GM23338 (cell line): ENCODE measurements at regions not wholly inside any gene's neighbourhood (a gene's known extent, or its start where the extent isn't known, plus 50 kb on each side); places are given as distances from the start of the nearest gene placed in this dataset.

Source experiments
- ATAC-seq: fragments of 200-7000 bp; cut with Tn5 transposase; 3 replicates; pipeline ENCODE4 v1.9.1; 2020
- DNase-seq: peaks from one replicate; pipeline ENCODE4 v3.0.0-alpha.2; 2015; ENCODE audit warnings: low spot score
- H2AFZ ChIP-seq: fragments of 200-600 bp; sonication (generic); 2 replicates; pipeline ENCODE4 v1.8.0; 2016; ENCODE audit warnings: antibody characterized with exemption, mild to moderate bottlenecking, moderate library complexity
- H3F3A ChIP-seq: fragments of 200-600 bp; sonication (generic); replicated peaks from 2 replicates; pipeline ENCODE4 v1.8.0; 2017; ENCODE audit warnings: antibody characterized with exemption, mixed run types, low read depth
- H3K27ac ChIP-seq: fragments of 200-600 bp; sonication (generic); 2 replicates; pipeline ENCODE4 v1.6.1; 2016; ENCODE audit warnings: low read depth
- H3K27me3 ChIP-seq: fragments of 200-600 bp; sonication (generic); 2 replicates; pipeline ENCODE4 v1.8.0; 2016; ENCODE audit warnings: mild to moderate bottlenecking, mixed run types, moderate library complexity; ENCODE audit not compliant: insufficient read depth
- H3K36me3 ChIP-seq: fragments of 200-600 bp; sonication (generic); 2 replicates; pipeline ENCODE4 v1.8.0; 2016; ENCODE audit warnings: mild to moderate bottlenecking; ENCODE audit not compliant: insufficient read depth
- H3K4me1 ChIP-seq: fragments of 200-600 bp; sonication (generic); 2 replicates; pipeline ENCODE4 v1.8.0; 2016; ENCODE audit warnings: mild to moderate bottlenecking, moderate library complexity; ENCODE audit not compliant: insufficient read depth
- H3K4me2 ChIP-seq: fragments of 200-600 bp; sonication (generic); 2 replicates; pipeline ENCODE4 v1.7.1; 2017; ENCODE audit warnings: mixed run types
- H3K4me3 ChIP-seq: fragments of 200-600 bp; sonication (generic); 2 replicates; pipeline ENCODE4 v1.6.1; 2016; ENCODE audit warnings: mixed run types
- H3K79me2 ChIP-seq: fragments of 200-600 bp; sonication (generic); replicated peaks from 2 replicates; pipeline ENCODE4 v1.8.0; 2017; ENCODE audit warnings: mild to moderate bottlenecking; ENCODE audit not compliant: insufficient read depth
- H3K9me2 ChIP-seq: fragments of 200-600 bp; sonication (generic); 2 replicates; pipeline ENCODE4 v1.8.0; 2017; ENCODE audit not compliant: insufficient read depth
- H4K20me1 ChIP-seq: fragments of 200-600 bp; sonication (generic); replicated peaks from 2 replicates; pipeline ENCODE4 v1.8.0; 2017; ENCODE audit warnings: mild to moderate bottlenecking; ENCODE audit not compliant: insufficient read depth
- H3K27ac Mint-ChIP-seq: 2 replicates; pipeline ENCODE4 v1.8.0; 2020; ENCODE audit warnings: inconsistent platforms, mild to moderate bottlenecking, moderate library complexity, mixed read lengths
- H3K27me3 Mint-ChIP-seq: 3 replicates; pipeline ENCODE4 v1.8.0; 2022; ENCODE audit warnings: low read depth, mild to moderate bottlenecking, moderate library complexity, mixed read lengths, inconsistent platforms; ENCODE audit not compliant: insufficient read depth, poor library complexity
- H3K36me3 Mint-ChIP-seq: 3 replicates; pipeline ENCODE4 v1.8.0; 2021; ENCODE audit warnings: low read depth, mild to moderate bottlenecking, inconsistent platforms, moderate library complexity, mixed read lengths
- H3K4me1 Mint-ChIP-seq: 3 replicates; pipeline ENCODE4 v1.8.0; 2020; ENCODE audit warnings: mild to moderate bottlenecking, inconsistent platforms, mixed read lengths
- H3K4me3 Mint-ChIP-seq: 3 replicates; pipeline ENCODE4 v1.8.0; 2021; ENCODE audit warnings: moderate library complexity, mild to moderate bottlenecking, inconsistent platforms, mixed read lengths
- H3K9me3 Mint-ChIP-seq: 3 replicates; pipeline ENCODE4 v1.8.0; 2020; ENCODE audit warnings: moderate library complexity, mild to moderate bottlenecking, inconsistent platforms, mixed read lengths
- CREB1 ChIP-seq: fragments of 250-450 bp; sonication (Bioruptor Pico); IDR thresholded peaks from 2 replicates; pipeline ENCODE4 v1.5.0; 2020; ENCODE audit warnings: low read depth, mild to moderate bottlenecking, moderate library complexity
- CTCF ChIP-seq, 2 experiments: fragments of 200-600 bp in 1 of 2; sonication (generic) in 1 of 2; conservative IDR thresholded peaks; 2 replicates each; pipeline versions ENCODE4 v1.5.1 to v1.6.1; 2016 to 2017; ENCODE audit warnings: antibody characterized with exemption in 2 of 2, low read depth in 2 of 2, mild to moderate bottlenecking in 2 of 2, moderate library complexity in 1 of 2
- EZH2 ChIP-seq: fragments of 200-600 bp; sonication (generic); IDR thresholded peaks from one replicate; pipeline ENCODE4 v1.8.0; 2017; ENCODE audit warnings: antibody characterized with exemption, mild to moderate bottlenecking, low read depth; ENCODE audit not compliant: unreplicated experiment
- EZH2phosphoT487 ChIP-seq: fragments of 200-600 bp; sonication (generic); IDR thresholded peaks from one replicate; pipeline ENCODE4 v1.8.1; 2018; ENCODE audit warnings: antibody characterized with exemption; ENCODE audit not compliant: unreplicated experiment
- JUNB ChIP-seq: IDR thresholded peaks from one replicate; pipeline ENCODE4 v1.6.1; 2016; ENCODE audit warnings: antibody characterized with exemption; ENCODE audit not compliant: unreplicated experiment
- POLR2AphosphoS5 ChIP-seq: IDR thresholded peaks from 2 replicates; pipeline ENCODE4 v1.6.1; 2016; ENCODE audit warnings: antibody characterized with exemption, low read depth
- REST ChIP-seq: IDR thresholded peaks from one replicate; pipeline ENCODE4 v1.6.1; 2018; ENCODE audit warnings: antibody characterized with exemption; ENCODE audit not compliant: unreplicated experiment
- ZNF114 ChIP-seq: fragments of 250-450 bp; sonication (Bioruptor Pico); IDR thresholded peaks from 2 replicates; pipeline ENCODE4 v1.5.0; 2020; ENCODE audit warnings: mild to moderate bottlenecking, moderate library complexity
- ZNF331 ChIP-seq: fragments of 250-450 bp; sonication (Bioruptor Pico); IDR thresholded peaks from 2 replicates; pipeline ENCODE4 v1.5.0; 2020; ENCODE audit warnings: low read depth, mild to moderate bottlenecking, moderate library complexity

GRCh38 chr1:234733427-234733826, 123.4 kb upstream of the IRF2BP2 start:
- DNase-seq (no peak), ATAC-seq (no peak)
- Histone ChIP-seq H3F3A (no peaks in the 10 kb centered on the region), H3K4me2 (no peak overlapping the region), H3K9me2 (no peaks in the 10 kb centered on the region; the same call in 1 of the 2 replicates), H3K4me1 (no peaks in the 10 kb centered on the region; the same call in 1 of the 2 replicates), H4K20me1 (no peaks in the 10 kb centered on the region), H3K27ac (no peak overlapping the region), H3K79me2 (no peaks in the 10 kb centered on the region), H3K4me3 (no peak overlapping the region), H3K36me3 (no peaks in the 10 kb centered on the region), H3K27me3 (no peaks in the 10 kb centered on the region), H2AFZ (no peak overlapping the region)
- Mint-ChIP-seq H3K27ac (no peak overlapping the region), H3K36me3 (no peaks in the 10 kb centered on the region), H3K9me3 (no peaks in the 10 kb centered on the region), H3K4me3 (no peak overlapping the region), H3K4me1 (peaks cover 23% of the 10 kb centered on the region), H3K27me3 (peaks cover 13% of the 10 kb centered on the region)
- TF ChIP-seq POLR2AphosphoS5: no peak
- no peak for TF ChIP-seq EZH2
- TF ChIP-seq REST: no peak

GRCh38 chr1:234732671-234733390, 122.9 kb upstream of the IRF2BP2 start:
- ATAC-seq: no peak
- Histone ChIP-seq H4K20me1 (no peaks in the 10 kb centered on the region), H3K9me2 (no peaks in the 10 kb centered on the region; the same call in 1 of the 2 replicates), H3K4me3 (no peak overlapping the region), H3K36me3 (no peaks in the 10 kb centered on the region), H3K4me1 (peaks cover under 1% of the 10 kb centered on the region; the same call in 1 of the 2 replicates), H3K4me2 (no peak overlapping the region), H3F3A (no peaks in the 10 kb centered on the region), H3K27ac (no peak overlapping the region), H3K27me3 (no peaks in the 10 kb centered on the region), H2AFZ (no peak overlapping the region), H3K79me2 (no peaks in the 10 kb centered on the region)
- no peak for DNase-seq
- H3K27ac Mint-ChIP-seq: no peak overlapping the region
- peaks cover 19% of the 10 kb centered on the region for H3K4me1 Mint-ChIP-seq
- TF ChIP-seq EZH2: no peak
- TF ChIP-seq REST: no peak
- TF ChIP-seq ZNF331: no peak
- TF ChIP-seq EZH2phosphoT487: no peak
- TF ChIP-seq CTCF (conservative IDR thresholded peaks at IDR 0.05; ENCODE audit: low read depth in 2 of 2): no peak
- TF ChIP-seq CREB1 (CRISPR knock-in tag): no peak
- no peak for TF ChIP-seq JUNB
- TF ChIP-seq ZNF114 (CRISPR knock-in tag): no peak
- H3K36me3 Mint-ChIP-seq: no peaks in the 10 kb centered on the region
- peaks cover 15% of the 10 kb centered on the region for H3K27me3 Mint-ChIP-seq
- no peak overlapping the region for H3K4me3 Mint-ChIP-seq
- no peaks in the 10 kb centered on the region for H3K9me3 Mint-ChIP-seq
